NCI-H2227 (cell line): ENCODE measurements at regions not wholly inside any gene's neighbourhood (a gene's known extent, or its start where the extent isn't known, plus 50 kb on each side); places are given as distances from the start of the nearest gene placed in this dataset.

Experiments
- DNase-seq: peaks from one replicate; lab custom pipeline; 2025; ENCODE audit not compliant: unreplicated experiment; lab: John Stamatoyannopoulos, UW

- DNase-seq: no peak
Observed at GRCh38 chr20:4521170-4521968, 164.9 kb upstream of the PRNP start.

GRCh38 chr20:4519534-4519933 lies 166.7 kb upstream of the PRNP start:
- DNase-seq: no peak

GRCh38 chr20:4516876-4517275 lies 169.4 kb upstream of the PRNP start:
- no peak for DNase-seq

- DNase-seq: no peak
Observed at GRCh38 chr20:4513720-4514119, 172.5 kb upstream of the PRNP start.

- DNase-seq: no peak
Observed at GRCh38 chr20:4512891-4513550, 173.2 kb upstream of the PRNP start.

GRCh38 chr20:4511776-4512175 lies 174.5 kb upstream of the PRNP start:
- DNase-seq: no peak

GRCh38 chr20:4509825-4510522 lies 176.3 kb upstream of the PRNP start:
- no peak for DNase-seq

GRCh38 chr20:4508773-4509172 lies 177.5 kb upstream of the PRNP start:
- no peak for DNase-seq

GRCh38 chr20:4507288-4507719 lies 179.0 kb upstream of the PRNP start:
- no peak for DNase-seq

- DNase-seq: no peak
Observed at GRCh38 chr20:4504814-4505213, 181.4 kb upstream of the PRNP start.

- no peak for DNase-seq
Observed at GRCh38 chr20:4502756-4503155, 183.5 kb upstream of the PRNP start.

- no peak for DNase-seq
Observed at GRCh38 chr20:4493386-4493785, 192.9 kb upstream of the PRNP start.

GRCh38 chr20:4491643-4492042 lies 194.6 kb upstream of the PRNP start:
- DNase-seq: no peak

GRCh38 chr20:4490606-4491280 lies 195.5 kb upstream of the PRNP start:
- DNase-seq: no peak

- DNase-seq: no peak
Observed at GRCh38 chr20:4490045-4490444, 196.2 kb upstream of the PRNP start.

- DNase-seq: no peak
Observed at GRCh38 chr20:4488407-4489339, 197.6 kb upstream of the PRNP start.

GRCh38 chr20:4484379-4484997 lies 201.8 kb upstream of the PRNP start:
- no peak for DNase-seq

GRCh38 chr20:4483961-4484360 lies 202.3 kb upstream of the PRNP start:
- no peak for DNase-seq

GRCh38 chr20:4483486-4483885 lies 202.8 kb upstream of the PRNP start:
- no peak for DNase-seq

GRCh38 chr20:4480104-4480503 lies 206.2 kb upstream of the PRNP start:
- no peak for DNase-seq
